Smooth muscle cell (in vitro differentiated cells): ENCODE measurements at regions not wholly inside any gene's neighbourhood (a gene's known extent, or its start where the extent isn't known, plus 50 kb on each side); places are given as distances from the start of the nearest gene placed in this dataset.

Experiments
- DNase-seq: peaks from one replicate; lab custom pipeline; 2025; ENCODE audit not compliant: unreplicated experiment; lab: John Stamatoyannopoulos, UW
- H2AFZ ChIP-seq: fragments of 200-600 bp; sonication (generic); 2 replicates; pipeline ENCODE4 v1.6.0; 2016; ENCODE audit warnings: antibody characterized with exemption, low read depth, mild to moderate bottlenecking
- H3F3A ChIP-seq: fragments of 200-600 bp; sonication (generic); 2 replicates; pipeline ENCODE4 v1.6.0; 2017; ENCODE audit warnings: antibody characterized with exemption, low read depth
- H3K27ac ChIP-seq: fragments of 200-600 bp; sonication (generic); 2 replicates; pipeline ENCODE4 v1.5.1; 2016; ENCODE audit warnings: low read depth, mild to moderate bottlenecking
- H3K27me3 ChIP-seq: fragments of 200-600 bp; sonication (generic); 2 replicates; pipeline ENCODE4 v1.6.1; 2016; ENCODE audit warnings: low read depth, mild to moderate bottlenecking
- H3K36me3 ChIP-seq: fragments of 200-600 bp; sonication (generic); 2 replicates; pipeline ENCODE4 v1.5.1; 2016; ENCODE audit warnings: low read depth
- H3K4me1 ChIP-seq: fragments of 200-600 bp; sonication (generic); 2 replicates; pipeline ENCODE4 v1.5.1; 2016; ENCODE audit warnings: low read depth
- H3K4me2 ChIP-seq: fragments of 200-600 bp; sonication (generic); 2 replicates; pipeline ENCODE4 v1.6.0; 2016; ENCODE audit warnings: mild to moderate bottlenecking
- H3K4me3 ChIP-seq: fragments of 200-600 bp; sonication (generic); 2 replicates; pipeline ENCODE4 v1.5.1; 2016; ENCODE audit warnings: mild to moderate bottlenecking
- H3K79me2 ChIP-seq: fragments of 200-600 bp; sonication (generic); 2 replicates; pipeline ENCODE4 v1.6.0; 2016; ENCODE audit warnings: low read depth, mild to moderate bottlenecking
- H3K9ac ChIP-seq: fragments of 200-600 bp; sonication (generic); 2 replicates; pipeline ENCODE4 v1.6.0; 2016; ENCODE audit warnings: low read depth
- H3K9me3 ChIP-seq: fragments of 200-600 bp; sonication (generic); replicated peaks from 2 replicates; pipeline ENCODE4 v1.5.1; 2016; ENCODE audit warnings: low read depth
- H4K20me1 ChIP-seq: fragments of 200-600 bp; sonication (generic); 2 replicates; pipeline ENCODE4 v1.6.0; 2016; ENCODE audit warnings: low read depth
- CTCF ChIP-seq: fragments of 200-600 bp; sonication (generic); IDR thresholded peaks from 2 replicates; pipeline ENCODE4 v1.5.1; 2017; ENCODE audit warnings: borderline replicate concordance, mild to moderate bottlenecking, antibody characterized with exemption; ENCODE audit not compliant: insufficient read depth, poor library complexity, severe bottlenecking
- WGBS: methylation state at CpG from one replicate; pipeline ENCODE4 v1.1.7; 2016; ENCODE audit warnings: low lambda C conversion rate; 5-methylcytosine and 5-hydroxymethylcytosine counted together

- H3K9ac ChIP-seq: no peak overlapping the region
- H3K79me2 ChIP-seq: no peaks in the 10 kb centered on the region
- DNase-seq: no peak
- no peaks in the 10 kb centered on the region for H3K36me3 ChIP-seq
- no peaks in the 10 kb centered on the region for H3K9me3 ChIP-seq
- no peak overlapping the region for H2AFZ ChIP-seq
- 91% methylated on average over 18 of the region's 18 CpGs for WGBS
- H3K4me3 ChIP-seq: no peak overlapping the region
- H3K27me3 ChIP-seq: peaks cover 47% of the 10 kb centered on the region
- no peaks in the 10 kb centered on the region for H3K4me1 ChIP-seq
- H3K4me2 ChIP-seq: no peak overlapping the region
- H4K20me1 ChIP-seq: no peaks in the 10 kb centered on the region
- no peak overlapping the region for H3K27ac ChIP-seq
- no peak for TF ChIP-seq CTCF
- no peaks in the 10 kb centered on the region for H3F3A ChIP-seq
These were observed 124.4 kb upstream of the TCERG1L start for GRCh38 chr10:131435760-131436457.

GRCh38 chr10:131436458-131436857 is 124.9 kb upstream of the TCERG1L start:
- H4K20me1 ChIP-seq: no peaks in the 10 kb centered on the region
- H3K4me2 ChIP-seq: no peak overlapping the region
- H3K27me3 ChIP-seq: peaks cover 52% of the 10 kb centered on the region
- H3K36me3 ChIP-seq: no peaks in the 10 kb centered on the region
- H3K9me3 ChIP-seq: no peaks in the 10 kb centered on the region
- no peaks in the 10 kb centered on the region for H3F3A ChIP-seq
- no peak overlapping the region for H3K9ac ChIP-seq
- no peak overlapping the region for H2AFZ ChIP-seq
- no peaks in the 10 kb centered on the region for H3K4me1 ChIP-seq
- H3K4me3 ChIP-seq: no peak overlapping the region
- no peak overlapping the region for H3K27ac ChIP-seq
- no peak for DNase-seq
- H3K79me2 ChIP-seq: no peaks in the 10 kb centered on the region
- whole genome bisulfite sequencing: 79% methylated on average over 4 of the region's 4 CpGs
- TF ChIP-seq CTCF: no peak

- Histone ChIP-seq H2AFZ (no peak overlapping the region), H3K36me3 (no peaks in the 10 kb centered on the region), H3K27me3 (peaks cover 49% of the 10 kb centered on the region), H3F3A (no peaks in the 10 kb centered on the region), H3K79me2 (no peaks in the 10 kb centered on the region), H3K4me1 (no peaks in the 10 kb centered on the region), H4K20me1 (no peaks in the 10 kb centered on the region), H3K9ac (no peak overlapping the region), H3K27ac (no peak overlapping the region), H3K4me2 (no peak overlapping the region), H3K4me3 (no peak overlapping the region), H3K9me3 (no peaks in the 10 kb centered on the region)
- no peak for TF ChIP-seq CTCF
- 90% methylated on average over 13 of the region's 13 CpGs for WGBS
- no peak for DNase-seq
These were observed 126.3 kb upstream of the TCERG1L start for GRCh38 chr10:131437556-131438475.
